ENCODE measurements at regions not wholly inside any gene's neighbourhood (a gene's known extent, or its start where the extent isn't known, plus 50 kb on each side); places are given as distances from the start of the nearest gene placed in this dataset.

DNA sequence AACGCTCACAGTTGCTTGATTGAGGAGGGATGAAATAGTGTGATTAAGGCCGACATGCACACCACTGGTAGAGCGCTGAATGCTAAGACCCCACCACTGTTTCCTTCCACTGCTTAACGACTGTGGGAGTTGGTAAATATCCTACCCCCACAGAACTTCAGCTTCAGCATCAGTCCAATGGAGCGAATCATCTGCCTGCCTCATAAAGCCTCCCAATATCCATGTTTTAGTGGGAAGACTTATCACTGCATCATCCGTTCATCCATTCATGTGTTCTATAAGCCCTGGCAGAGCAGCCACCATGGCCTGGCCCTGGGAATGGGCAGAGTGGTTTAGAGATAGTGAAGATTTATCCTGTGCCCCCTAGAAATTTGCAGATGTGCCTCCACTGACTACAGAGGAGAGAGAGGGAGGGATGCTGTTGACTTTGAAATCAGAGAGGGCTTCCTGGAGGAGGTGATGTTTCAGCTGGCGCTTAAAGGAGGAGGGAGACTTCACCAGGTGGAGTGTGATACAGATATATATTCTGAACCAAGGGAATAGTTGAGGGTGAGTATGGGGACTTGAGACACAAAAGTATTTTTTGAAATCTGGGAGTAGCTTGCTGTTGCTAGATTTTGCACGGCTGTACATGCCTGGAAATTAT, 71.9 kb upstream of the STX18 start:
- TF ChIP-seq ZNF436 (CRISPR knock-in tag; IDR thresholded peaks at IDR 0.05) (peak; percentile 55; the same call in 1 of the 2 replicates), RBM25 (IDR thresholded peaks at IDR 0.05; ENCODE audit: low read depth, low read length, severe bottlenecking) (peak; percentile 57), NR3C1 (CRISPR knock-in tag; IDR thresholded peaks at IDR 0.05) (no peak), ZSCAN32 (CRISPR knock-in tag; IDR thresholded peaks at IDR 0.05) (no peak), E2F3 (CRISPR knock-in tag; IDR thresholded peaks at IDR 0.05) (no peak), ZFP36 (IDR thresholded peaks at IDR 0.05; ENCODE audit: low read depth, low read length, partially characterized antibody) (peak; percentile 97)
- TF ChIP-seq, protein P1, sequence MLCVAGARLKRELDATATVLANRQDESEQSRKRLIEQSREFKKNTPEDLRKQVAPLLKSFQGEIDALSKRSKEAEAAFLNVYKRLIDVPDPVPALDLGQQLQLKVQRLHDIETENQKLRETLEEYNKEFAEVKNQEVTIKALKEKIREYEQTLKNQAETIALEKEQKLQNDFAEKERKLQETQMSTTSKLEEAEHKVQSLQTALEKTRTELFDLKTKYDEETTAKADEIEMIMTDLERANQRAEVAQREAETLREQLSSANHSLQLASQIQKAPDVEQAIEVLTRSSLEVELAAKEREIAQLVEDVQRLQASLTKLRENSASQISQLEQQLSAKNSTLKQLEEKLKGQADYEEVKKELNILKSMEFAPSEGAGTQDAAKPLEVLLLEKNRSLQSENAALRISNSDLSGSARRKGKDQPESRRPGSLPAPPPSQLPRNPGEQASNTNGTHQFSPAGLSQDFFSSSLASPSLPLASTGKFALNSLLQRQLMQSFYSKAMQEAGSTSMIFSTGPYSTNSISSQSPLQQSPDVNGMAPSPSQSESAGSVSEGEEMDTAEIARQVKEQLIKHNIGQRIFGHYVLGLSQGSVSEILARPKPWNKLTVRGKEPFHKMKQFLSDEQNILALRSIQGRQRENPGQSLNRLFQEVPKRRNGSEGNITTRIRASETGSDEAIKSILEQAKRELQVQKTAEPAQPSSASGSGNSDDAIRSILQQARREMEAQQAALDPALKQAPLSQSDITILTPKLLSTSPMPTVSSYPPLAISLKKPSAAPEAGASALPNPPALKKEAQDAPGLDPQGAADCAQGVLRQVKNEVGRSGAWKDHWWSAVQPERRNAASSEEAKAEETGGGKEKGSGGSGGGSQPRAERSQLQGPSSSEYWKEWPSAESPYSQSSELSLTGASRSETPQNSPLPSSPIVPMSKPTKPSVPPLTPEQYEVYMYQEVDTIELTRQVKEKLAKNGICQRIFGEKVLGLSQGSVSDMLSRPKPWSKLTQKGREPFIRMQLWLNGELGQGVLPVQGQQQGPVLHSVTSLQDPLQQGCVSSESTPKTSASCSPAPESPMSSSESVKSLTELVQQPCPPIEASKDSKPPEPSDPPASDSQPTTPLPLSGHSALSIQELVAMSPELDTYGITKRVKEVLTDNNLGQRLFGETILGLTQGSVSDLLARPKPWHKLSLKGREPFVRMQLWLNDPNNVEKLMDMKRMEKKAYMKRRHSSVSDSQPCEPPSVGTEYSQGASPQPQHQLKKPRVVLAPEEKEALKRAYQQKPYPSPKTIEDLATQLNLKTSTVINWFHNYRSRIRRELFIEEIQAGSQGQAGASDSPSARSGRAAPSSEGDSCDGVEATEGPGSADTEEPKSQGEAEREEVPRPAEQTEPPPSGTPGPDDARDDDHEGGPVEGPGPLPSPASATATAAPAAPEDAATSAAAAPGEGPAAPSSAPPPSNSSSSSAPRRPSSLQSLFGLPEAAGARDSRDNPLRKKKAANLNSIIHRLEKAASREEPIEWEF (CRISPR knock-in tag; IDR thresholded peaks at IDR 0.05): no peak
- Histone ChIP-seq H3K36me3 (ENCODE audit: control insufficient read depth, insufficient read depth, low read length) (no peaks in the 10 kb centered on the region), H3K9ac (ENCODE audit: insufficient read depth in 1 of 2, low read depth in 2 of 2, low read length in 2 of 2) (no peak overlapping the region), H3K4me3 (no peak overlapping the region), H3K9me3 (replicated peaks; ENCODE audit: control insufficient read depth, insufficient read depth, low read depth, low read length) (no peaks in the 10 kb centered on the region), H4K20me1 (replicated peaks; ENCODE audit: control insufficient read depth, insufficient read depth, low read length) (no peaks in the 10 kb centered on the region), H3K27me3 (ENCODE audit: control insufficient read depth in 2 of 2, insufficient read depth in 2 of 2, low read length in 2 of 2) (peaks cover 8 to 26% of the 10 kb centered on the region in 2 experiments), H3K4me2 (ENCODE audit: insufficient read depth, low read length) (no peak overlapping the region), H3K4me1 (replicated peaks in 1 of 2; ENCODE audit: control insufficient read depth in 2 of 2, insufficient read depth in 2 of 2, low read length in 2 of 2) (no peaks in the 10 kb centered on the region), H3K27ac (ENCODE audit: extremely low read depth, low read depth, low read length) (no peak overlapping the region), H3K9me1 (ENCODE audit: control insufficient read depth, insufficient read depth, low read length) (no peaks in the 10 kb centered on the region), H2AFZ (ENCODE audit: low read depth, low read length) (no peak overlapping the region), H3K79me2 (ENCODE audit: control insufficient read depth, insufficient read depth, low read length) (no peaks in the 10 kb centered on the region)
- CTCF ChIA-PET (ENCODE audit: low intra/inter-chr PET ratio): no interaction called here
- POLR2A ChIA-PET: no interaction called here
- ATAC-seq (no peak), FAIRE-seq (no peak), DNase-seq (ENCODE audit: extremely low read depth in 1 of 4, low spot score in 3 of 4) (no peak)
- BruUV-seq (replicated peaks): no TSS peak
- intact Hi-C loops (cut with micrococcal nuclease): no loop called here
- 11% methylated on average over 8 of the region's 8 CpGs for WGBS (ENCODE audit: insufficient coverage, low coverage, missing lambda C conversion rate)
- in situ Hi-C loops (cut with MboI): no loop called here

All from K562 (cell line).